Pancreas (tissue), 10 donors: ENCODE measurements at regions not wholly inside any gene's neighbourhood (a gene's known extent, or its start where the extent isn't known, plus 50 kb on each side); places are given as distances from the start of the nearest gene placed in this dataset.

Experiments
- ATAC-seq, 4 donors: fragments of 200-7000 bp; cut with Tn5 transposase; one replicate each; pipeline versions ENCODE4 v1.8.0 to v1.9.1; 2020; ENCODE audit warnings: mild to moderate bottlenecking in 4 of 4, moderate library complexity in 4 of 4
- DNase-seq, 6 donors: peaks; one replicate each; pipeline ENCODE4 v3.0.0-alpha.2; 2020
- FAIRE-seq: peaks from 2 replicates; lab custom pipeline; 2012; peaks lifted over from hg19 to GRCh38; lab: Jason Lieb, UNC
- H3K27ac ChIP-seq, 4 donors: fragments of 200-600 bp; sonication (generic); 1 replicate in 3 of 4; 2 replicates in 1 of 4; pipeline versions ENCODE4 v1.5.0 to v1.8.0; 2020
- H3K27me3 ChIP-seq, 4 donors: fragments of 200-600 bp; one replicate each; pipeline ENCODE4 v1.8.0; 2021
- H3K36me3 ChIP-seq, 3 donors: fragments of 200-600 bp; sonication (generic) in 1 of 3; one replicate each; pipeline versions ENCODE4 v1.5.0 to v1.8.0; 2020 to 2021
- H3K4me1 ChIP-seq, 3 donors: fragments of 200-600 bp; one replicate each; pipeline ENCODE4 v1.8.0; 2021
- H3K4me3 ChIP-seq, 4 donors: fragments of 200-600 bp; sonication (generic) in 2 of 4; one replicate each; pipeline versions ENCODE4 v1.5.0 to v1.8.0; 2020 to 2021
- H3K9me3 ChIP-seq, 4 donors: fragments of 200-600 bp; one replicate each; pipeline ENCODE4 v1.8.0; 2021
- WGBS, 2 donors: extraction: QIAGEN DNeasy Blood & Tissue Kit; methylation state at CpG; one replicate each; pipeline ENCODE4 v1.1.7; 2013; 5-methylcytosine and 5-hydroxymethylcytosine counted together
- intact Hi-C, 3 donors: fragments of 100-400 bp; cut with DNase I; formaldehyde crosslinking; loops; one replicate each; pipeline versions ENCODE4 v1.11.1 to v1.14.2; 2022
- TF ChIP-seq, protein P1 (sequence below), 4 donors: fragments of 200-600 bp; sonication (generic) in 3 of 4; IDR thresholded peaks; one replicate each; pipeline versions ENCODE4 v1.5.0 to v1.8.0; 2021; ENCODE audit warnings: antibody characterized with exemption in 4 of 4
- donor health status: healthy with polysubstance abuse.
- donor health status: DM: no; HTN: no; CAD: no; lungs with moderate emphysema.
- donor health status: DM: no; HTN: no; CAD: no.
- donor health status: control.
- donor health status: control.
- donor health status: Bipolar disorder and iron deficiency.
- donor health status: DM: yes; HTN: yes; CAD: no.
- donor health status: DM: no; HTN: no; CAD: no.
- donor health status: DM: no; HTN: no; CAD: no.
- donor health status: DM: yes; HTN: yes; CAD: no.

DNA sequence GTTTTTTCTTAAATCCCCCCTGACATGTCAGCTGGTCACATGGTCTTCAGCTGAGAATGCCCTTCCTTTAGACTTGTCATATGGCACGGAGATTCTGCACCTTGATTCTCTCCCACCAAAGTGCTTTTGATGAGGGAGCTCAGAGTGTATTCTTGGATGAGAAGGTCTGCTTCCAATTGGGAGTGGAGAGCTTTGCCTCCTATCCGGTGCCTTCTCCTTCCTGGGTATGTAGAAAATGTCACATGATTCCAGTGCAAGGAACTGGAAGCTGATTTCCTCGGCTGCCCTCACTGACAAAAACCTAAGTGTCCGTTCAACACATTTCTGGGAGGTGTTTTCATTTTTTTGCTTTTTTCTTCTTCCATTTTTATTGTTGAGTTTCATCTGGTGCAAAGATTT lies 197.2 kb downstream of the TFAP2C start:
- intact Hi-C loops: no loop called here
- Histone ChIP-seq H3K27ac (no peak overlapping the region), H3K27me3 (peaks cover 0 to 7% (median 3%) of the 10 kb centered on the region in 4 donors), H3K4me1 (no peaks in the 10 kb centered on the region), H3K4me3 (no peak overlapping the region), H3K9me3 (no peaks in the 10 kb centered on the region), H3K36me3 (no peaks in the 10 kb centered on the region)
- TF ChIP-seq, protein P1, sequence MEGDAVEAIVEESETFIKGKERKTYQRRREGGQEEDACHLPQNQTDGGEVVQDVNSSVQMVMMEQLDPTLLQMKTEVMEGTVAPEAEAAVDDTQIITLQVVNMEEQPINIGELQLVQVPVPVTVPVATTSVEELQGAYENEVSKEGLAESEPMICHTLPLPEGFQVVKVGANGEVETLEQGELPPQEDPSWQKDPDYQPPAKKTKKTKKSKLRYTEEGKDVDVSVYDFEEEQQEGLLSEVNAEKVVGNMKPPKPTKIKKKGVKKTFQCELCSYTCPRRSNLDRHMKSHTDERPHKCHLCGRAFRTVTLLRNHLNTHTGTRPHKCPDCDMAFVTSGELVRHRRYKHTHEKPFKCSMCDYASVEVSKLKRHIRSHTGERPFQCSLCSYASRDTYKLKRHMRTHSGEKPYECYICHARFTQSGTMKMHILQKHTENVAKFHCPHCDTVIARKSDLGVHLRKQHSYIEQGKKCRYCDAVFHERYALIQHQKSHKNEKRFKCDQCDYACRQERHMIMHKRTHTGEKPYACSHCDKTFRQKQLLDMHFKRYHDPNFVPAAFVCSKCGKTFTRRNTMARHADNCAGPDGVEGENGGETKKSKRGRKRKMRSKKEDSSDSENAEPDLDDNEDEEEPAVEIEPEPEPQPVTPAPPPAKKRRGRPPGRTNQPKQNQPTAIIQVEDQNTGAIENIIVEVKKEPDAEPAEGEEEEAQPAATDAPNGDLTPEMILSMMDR (IDR thresholded peaks at IDR 0.05): no peak
- DNase-seq (no peak), FAIRE-seq (no peak), ATAC-seq (no peak)
- WGBS, 2 donors: 49 to 52% methylated on average over 4 of the region's 4 CpGs

DNA sequence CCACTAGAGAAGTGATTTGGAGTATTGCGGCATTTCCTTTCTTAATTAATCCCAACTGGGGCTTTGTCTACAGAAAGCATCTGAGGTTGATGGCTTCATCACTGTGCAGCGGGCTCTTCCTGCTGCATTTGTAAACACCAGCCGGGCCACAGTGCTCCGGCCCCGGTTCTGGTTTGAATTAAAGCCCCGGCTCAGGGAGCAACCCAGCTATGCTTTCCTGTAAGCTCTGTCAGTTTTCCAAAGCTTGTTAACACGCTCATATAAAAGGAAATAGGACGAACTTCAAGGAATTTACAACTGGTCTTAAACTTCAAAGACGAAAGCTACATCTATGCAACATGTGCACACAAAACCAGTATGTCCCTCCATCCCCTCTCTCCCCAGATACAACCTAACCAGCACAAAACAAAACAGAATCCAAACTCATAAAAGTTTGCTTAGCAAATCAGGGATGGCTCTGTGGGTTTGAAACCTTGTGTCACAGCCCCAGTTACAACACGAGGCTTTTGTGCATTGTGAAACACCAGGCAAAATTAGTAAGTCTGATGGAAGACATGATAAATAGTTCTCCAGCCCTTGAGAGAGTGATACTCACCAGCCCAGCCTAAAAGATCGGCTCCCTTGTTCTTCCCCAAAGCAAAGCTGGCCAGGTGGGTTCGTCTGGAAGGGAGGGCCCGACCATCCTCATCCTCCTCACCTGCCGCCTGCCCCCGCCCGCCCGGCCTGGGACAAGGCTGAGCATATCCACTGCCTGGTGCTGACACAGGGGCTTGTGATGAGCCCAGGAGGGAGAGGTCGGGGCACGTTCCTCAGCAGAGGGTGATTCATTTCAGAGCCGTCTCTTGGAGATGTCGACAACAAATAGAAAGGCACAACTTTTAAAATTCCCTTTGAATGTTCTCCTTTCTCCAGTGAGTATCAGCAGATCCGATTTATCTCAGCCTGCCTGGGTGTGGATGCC lies 197.9 kb downstream of the TFAP2C start:
- ATAC-seq (peak in 2 of 4 donors; percentile 36 to 67), DNase-seq (no peak), FAIRE-seq (no peak)
- intact Hi-C loops: no loop called here
- TF ChIP-seq, protein P1 (IDR thresholded peaks at IDR 0.05): no peak
- peaks cover 0 to 7% (median 3%) of the 10 kb centered on the region in 4 donors for H3K27me3 ChIP-seq
- H3K36me3 ChIP-seq: no peaks in the 10 kb centered on the region
- H3K9me3 ChIP-seq: no peaks in the 10 kb centered on the region
- H3K4me3 ChIP-seq: no peak overlapping the region
- H3K4me1 ChIP-seq: no peaks in the 10 kb centered on the region
- no peak overlapping the region for H3K27ac ChIP-seq
- WGBS, 2 donors: 35% methylated on average over 22 of the region's 22 CpGs

DNA sequence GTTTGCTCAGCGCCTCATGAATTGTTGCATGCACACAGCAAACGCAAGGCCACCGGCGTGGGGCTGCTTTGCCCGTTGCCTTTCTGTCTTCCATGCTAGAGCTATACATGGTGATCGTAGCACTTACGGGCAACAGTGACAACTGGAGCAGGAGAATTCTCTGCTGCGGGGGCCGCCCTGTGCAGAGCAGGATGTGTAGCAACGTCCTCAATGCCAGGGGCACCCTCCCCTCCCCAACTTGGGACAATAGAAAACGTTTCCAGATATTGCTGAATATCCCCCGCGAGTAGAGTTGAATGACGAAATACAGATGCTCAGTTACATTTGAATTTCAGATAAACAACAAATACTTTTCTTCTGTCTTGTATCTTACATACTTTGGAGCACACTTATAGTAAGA lies 198.7 kb downstream of the TFAP2C start:
- WGBS, 2 donors: 51 to 59% methylated on average over 14 of the region's 14 CpGs
- intact Hi-C loops: no loop called here
- H3K27ac ChIP-seq: no peak overlapping the region
- TF ChIP-seq, protein P1 (IDR thresholded peaks at IDR 0.05): no peak
- H3K4me3 ChIP-seq: no peak overlapping the region
- peaks cover 0 to 7% (median 3%) of the 10 kb centered on the region in 4 donors for H3K27me3 ChIP-seq
- no peaks in the 10 kb centered on the region for H3K36me3 ChIP-seq
- DNase-seq: no peak
- ATAC-seq: no peak
- no peak for FAIRE-seq
- H3K4me1 ChIP-seq: no peaks in the 10 kb centered on the region
- H3K9me3 ChIP-seq: no peaks in the 10 kb centered on the region

DNA sequence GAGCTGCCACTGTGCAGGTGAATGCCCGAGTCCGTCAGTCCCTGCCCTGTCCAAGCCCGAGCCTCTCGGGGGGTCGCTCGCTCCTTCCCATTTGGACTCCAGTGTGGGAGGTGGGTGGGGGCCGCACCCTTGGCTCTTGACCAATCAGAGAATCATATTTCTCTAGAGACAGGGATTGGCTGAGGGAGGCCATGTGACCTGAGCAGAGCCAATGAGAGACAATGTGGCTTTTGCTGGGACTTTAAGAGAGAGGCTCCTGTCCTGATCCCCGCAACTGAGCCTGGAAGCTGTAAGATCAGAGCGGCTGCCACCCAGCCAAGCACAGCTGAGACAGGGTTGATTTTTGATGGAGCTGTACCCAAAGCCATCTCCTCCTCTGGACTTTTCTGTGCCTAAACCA lies 199.3 kb downstream of the TFAP2C start:
- WGBS, 2 donors: 77 to 88% methylated on average over 9 of the region's 9 CpGs

More for the DNA sequence above, 199.3 kb downstream of the TFAP2C start:
- DNase-seq (no peak), ATAC-seq (no peak), FAIRE-seq (no peak)
- Histone ChIP-seq H3K4me1 (no peaks in the 10 kb centered on the region), H3K36me3 (no peaks in the 10 kb centered on the region), H3K4me3 (no peak overlapping the region), H3K27me3 (peaks cover 0 to 7% (median 3%) of the 10 kb centered on the region in 4 donors), H3K27ac (no peak overlapping the region), H3K9me3 (no peaks in the 10 kb centered on the region)
- TF ChIP-seq, protein P1 (IDR thresholded peaks at IDR 0.05): no peak
- intact Hi-C loops: no loop called here
